ENCODE measurements at regions not wholly inside any gene's neighbourhood (a gene's known extent, or its start where the extent isn't known, plus 50 kb on each side); places are given as distances from the start of the nearest gene placed in this dataset.
"Not testable (repeated sequence)": the region's sequence is repeated elsewhere in the genome, so short reads cannot be mapped to it uniquely, and the experiment has no call there.

- not testable (repeated sequence) for TF ChIP-seq CTCF (conservative IDR thresholded peaks at IDR 0.05 in 1 of 2, IDR thresholded peaks at IDR 0.05 in 1 of 2; ENCODE audit: extremely low read depth in 1 of 2, insufficient read depth in 1 of 2, low read depth in 1 of 2, low read length in 2 of 2); EZH2 (IDR thresholded peaks at IDR 0.05; ENCODE audit: borderline replicate concordance, low read length)
Observed at GRCh38 chr10:53439075-53439474, 666.5 kb upstream of the MBL2 start.
